Astrocyte (in vitro differentiated cells and primary cell): ENCODE measurements at regions not wholly inside any gene's neighbourhood (a gene's known extent, or its start where the extent isn't known, plus 50 kb on each side); places are given as distances from the start of the nearest gene placed in this dataset.
"Not testable (repeated sequence)": the region's sequence is repeated elsewhere in the genome, so short reads cannot be mapped to it uniquely, and the experiment has no call there.

Experiments used
- DNase-seq: peaks from one replicate; pipeline ENCODE4 v3.0.0-alpha.2; 2010; ENCODE audit warnings: low read depth
- FAIRE-seq: peaks from 2 replicates; lab custom pipeline; 2011; peaks lifted over from hg19 to GRCh38; lab: Jason Lieb, UNC
- H2AFZ ChIP-seq: 2 replicates; pipeline ENCODE4 v1.6.0; 2012; ENCODE audit warnings: low read depth, low read length, inconsistent platforms
- H3K27ac ChIP-seq: 2 replicates; pipeline ENCODE4 v1.5.1; 2011; ENCODE audit warnings: low read depth, low read length, inconsistent platforms
- H3K27me3 ChIP-seq: 2 replicates; pipeline ENCODE4 v1.6.0; 2011; ENCODE audit warnings: low read length, inconsistent platforms; ENCODE audit not compliant: insufficient read depth
- H3K36me3 ChIP-seq: 2 replicates; pipeline ENCODE4 v1.5.1; 2011; ENCODE audit warnings: low read length, inconsistent platforms; ENCODE audit not compliant: insufficient read depth
- H3K4me1 ChIP-seq: 2 replicates; pipeline ENCODE4 v1.5.1; 2011; ENCODE audit warnings: low read length, inconsistent platforms; ENCODE audit not compliant: insufficient read depth
- H3K4me2 ChIP-seq: 2 replicates; pipeline ENCODE4 v1.6.0; 2012; ENCODE audit warnings: low read length, inconsistent platforms
- H3K4me3 ChIP-seq: 2 replicates; pipeline ENCODE4 v1.5.1; 2011; ENCODE audit warnings: low read depth, mild to moderate bottlenecking, low read length, inconsistent platforms; ENCODE audit not compliant: insufficient read depth
- H3K79me2 ChIP-seq: 2 replicates; pipeline ENCODE4 v1.6.0; 2012; ENCODE audit warnings: mild to moderate bottlenecking, low read length, inconsistent platforms; ENCODE audit not compliant: insufficient read depth
- H3K9ac ChIP-seq: 2 replicates; pipeline ENCODE4 v1.6.0; 2012; ENCODE audit warnings: mild to moderate bottlenecking, low read length, inconsistent platforms
- H3K9me3 ChIP-seq: 2 replicates; pipeline ENCODE4 v1.5.1; 2012; ENCODE audit warnings: low read depth, mild to moderate bottlenecking, low read length, inconsistent platforms; ENCODE audit not compliant: insufficient read depth
- H4K20me1 ChIP-seq: 2 replicates; pipeline ENCODE4 v1.6.0; 2012; ENCODE audit warnings: low read length, inconsistent platforms; ENCODE audit not compliant: insufficient read depth
- H3K27ac Mint-ChIP-seq: one replicate; pipeline ENCODE4 v1.8.0; 2021; ENCODE audit warnings: mild to moderate bottlenecking, mixed read lengths; ENCODE audit not compliant: unreplicated experiment
- H3K27me3 Mint-ChIP-seq: one replicate; pipeline ENCODE4 v1.8.0; 2021; ENCODE audit warnings: low read depth, mixed read lengths; ENCODE audit not compliant: unreplicated experiment
- H3K36me3 Mint-ChIP-seq: one replicate; pipeline ENCODE4 v1.8.0; 2021; ENCODE audit warnings: low read depth, mixed read lengths; ENCODE audit not compliant: unreplicated experiment
- H3K4me1 Mint-ChIP-seq: one replicate; pipeline ENCODE4 v1.8.0; 2021; ENCODE audit warnings: low read depth, mixed read lengths; ENCODE audit not compliant: unreplicated experiment
- H3K4me3 Mint-ChIP-seq: one replicate; pipeline ENCODE4 v1.8.0; 2021; ENCODE audit warnings: mild to moderate bottlenecking, moderate library complexity, mixed read lengths; ENCODE audit not compliant: unreplicated experiment
- H3K9me3 Mint-ChIP-seq: one replicate; pipeline ENCODE4 v1.8.0; 2021; ENCODE audit warnings: mild to moderate bottlenecking, mixed read lengths; ENCODE audit not compliant: unreplicated experiment
- CTCF ChIP-seq: IDR thresholded peaks from 2 replicates; pipeline ENCODE4 v1.5.1; 2011; ENCODE audit warnings: low read depth, mild to moderate bottlenecking, inconsistent platforms, low read length, moderate library complexity; ENCODE audit not compliant: insufficient read depth
- EZH2 ChIP-seq: IDR thresholded peaks from 2 replicates; pipeline ENCODE4 v1.6.1; 2012; ENCODE audit warnings: mild to moderate bottlenecking, low read length, inconsistent platforms; ENCODE audit not compliant: insufficient read depth

- H3K4me1 Mint-ChIP-seq: peaks cover 16% of the 10 kb centered on the region
- TF ChIP-seq CTCF (no peak), EZH2 (no peak)
- H3K36me3 Mint-ChIP-seq: no peaks in the 10 kb centered on the region
- Histone ChIP-seq H3K4me3 (no peak overlapping the region), H3K27me3 (peaks cover 13% of the 10 kb centered on the region), H3K27ac (no peak overlapping the region), H4K20me1 (no peaks in the 10 kb centered on the region), H3K4me2 (no peak overlapping the region), H3K4me1 (peaks cover 8% of the 10 kb centered on the region), H3K79me2 (no peaks in the 10 kb centered on the region), H3K9me3 (no peaks in the 10 kb centered on the region), H3K36me3 (no peaks in the 10 kb centered on the region), H3K9ac (no peak overlapping the region), H2AFZ (no peak overlapping the region)
- no peaks in the 10 kb centered on the region for H3K9me3 Mint-ChIP-seq
- no peak overlapping the region for H3K27ac Mint-ChIP-seq
- FAIRE-seq (no peak), DNase-seq (no peak)
- peaks cover 27% of the 10 kb centered on the region for H3K27me3 Mint-ChIP-seq
- no peak overlapping the region for H3K4me3 Mint-ChIP-seq
Observed at GRCh38 chr1:25009671-25010262, 79.7 kb upstream of the RUNX3 start.

- TF ChIP-seq CTCF: no peak
- TF ChIP-seq EZH2: no peak
- Mint-ChIP-seq H3K4me3 (no peak overlapping the region), H3K27ac (no peak overlapping the region), H3K36me3 (no peaks in the 10 kb centered on the region), H3K9me3 (no peaks in the 10 kb centered on the region), H3K27me3 (peaks cover 31% of the 10 kb centered on the region), H3K4me1 (peaks cover 16% of the 10 kb centered on the region)
- H3K9me3 ChIP-seq: no peaks in the 10 kb centered on the region
- no peaks in the 10 kb centered on the region for H3K36me3 ChIP-seq
- FAIRE-seq: no peak
- H4K20me1 ChIP-seq: no peaks in the 10 kb centered on the region
- H2AFZ ChIP-seq: no peak overlapping the region
- no peaks in the 10 kb centered on the region for H3K79me2 ChIP-seq
- peaks cover 13% of the 10 kb centered on the region for H3K27me3 ChIP-seq
- H3K27ac ChIP-seq: no peak overlapping the region
- H3K4me3 ChIP-seq: no peak overlapping the region
- no peak overlapping the region for H3K9ac ChIP-seq
- no peak overlapping the region for H3K4me2 ChIP-seq
- peak; percentile 6 for DNase-seq
- H3K4me1 ChIP-seq: peaks cover 8% of the 10 kb centered on the region
Observed at GRCh38 chr1:25008192-25008485, 78.1 kb upstream of the RUNX3 start.

GRCh38 chr1:25007390-25008191 lies 77.5 kb upstream of the RUNX3 start:
- H4K20me1 ChIP-seq, H3K79me2 ChIP-seq, H3K4me3 ChIP-seq, FAIRE-seq, H3K9ac ChIP-seq, H3K4me3 Mint-ChIP-seq, H2AFZ ChIP-seq, H3K27ac Mint-ChIP-seq, DNase-seq, H3K9me3 ChIP-seq, H3K4me2 ChIP-seq, H3K36me3 Mint-ChIP-seq, H3K9me3 Mint-ChIP-seq, H3K4me1 ChIP-seq, H3K36me3 ChIP-seq, H3K27ac ChIP-seq: not testable (repeated sequence)
- Mint-ChIP-seq H3K27me3 (peaks cover 31% of the 10 kb centered on the region), H3K4me1 (peaks cover 16% of the 10 kb centered on the region)
- peaks cover 13% of the 10 kb centered on the region for H3K27me3 ChIP-seq
